ENCODE measurements at regions not wholly inside any gene's neighbourhood (a gene's known extent, or its start where the extent isn't known, plus 50 kb on each side); places are given as distances from the start of the nearest gene placed in this dataset.

DNA sequence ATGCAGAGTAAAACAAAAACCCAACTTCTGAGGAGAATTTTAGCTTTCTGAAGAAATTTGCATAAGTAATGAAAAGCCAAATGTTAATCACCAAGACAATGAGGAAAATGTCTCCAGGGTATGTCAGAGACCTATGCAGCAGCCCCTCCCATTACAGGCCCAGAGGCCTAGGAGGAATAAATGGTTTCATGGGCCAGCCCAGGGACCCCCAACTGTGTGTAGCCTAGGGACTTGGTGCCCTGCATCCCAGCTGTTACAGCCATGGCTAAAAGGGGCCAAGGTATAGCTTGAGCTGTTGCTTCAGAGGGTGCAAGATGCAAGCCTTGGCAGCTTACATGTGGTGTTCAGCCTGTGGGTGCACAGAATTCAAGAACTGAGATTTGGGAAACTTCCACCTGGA lies 1256.9 kb upstream of the PIK3C3 start:
- DNase-seq: no peak

DNA sequence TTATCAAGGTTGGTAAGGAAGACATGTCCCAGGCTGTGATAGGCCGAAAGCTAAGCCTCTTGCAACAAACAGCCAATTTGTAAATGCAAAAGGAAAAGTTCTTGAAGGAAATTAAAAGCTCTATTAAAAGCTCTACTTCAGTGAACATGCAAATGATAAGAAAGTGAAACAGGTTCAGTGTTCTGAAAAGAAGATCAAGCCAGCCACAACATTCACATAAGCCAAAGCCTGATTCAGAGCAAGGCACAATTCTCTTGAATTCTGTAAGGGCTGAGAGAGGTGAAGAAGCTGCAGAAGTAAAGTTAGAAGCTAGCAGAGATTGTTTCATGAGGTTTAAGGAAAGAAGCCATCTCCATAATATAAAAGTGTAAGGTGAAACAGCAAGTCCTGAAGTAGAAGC lies 1259.5 kb upstream of the PIK3C3 start:
- no peak for DNase-seq

- DNase-seq: no peak
Measured at GRCh38 chr18:40692871-40693270, 1262.2 kb upstream of the PIK3C3 start.

- DNase-seq: no peak
Measured at GRCh38 chr18:40690062-40690461, 1265.0 kb upstream of the PIK3C3 start.

DNA sequence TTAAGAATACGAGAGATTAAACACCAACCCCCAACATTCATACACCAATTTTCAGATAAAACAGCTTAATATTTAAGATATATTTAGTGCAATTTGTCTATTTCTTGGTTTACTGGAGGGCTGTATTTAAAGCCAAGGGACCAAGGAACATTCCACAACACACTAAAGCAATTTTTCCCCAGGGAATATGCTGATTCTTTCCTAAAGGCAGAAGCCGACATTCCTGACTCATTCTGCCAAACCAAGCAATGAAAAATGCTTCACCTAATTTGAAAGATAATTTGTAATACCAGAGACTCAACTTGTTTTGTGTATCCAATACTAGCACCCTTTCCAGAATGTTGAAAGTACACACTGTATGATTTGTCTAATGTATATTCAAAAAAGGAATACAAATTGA lies 1267.6 kb upstream of the PIK3C3 start:
- DNase-seq: no peak

GRCh38 chr18:40686836-40687235 lies 1268.2 kb upstream of the PIK3C3 start:
- DNase-seq: no peak

- DNase-seq: no peak
Measured at GRCh38 chr18:40685219-40685618, 1269.8 kb upstream of the PIK3C3 start.

DNA sequence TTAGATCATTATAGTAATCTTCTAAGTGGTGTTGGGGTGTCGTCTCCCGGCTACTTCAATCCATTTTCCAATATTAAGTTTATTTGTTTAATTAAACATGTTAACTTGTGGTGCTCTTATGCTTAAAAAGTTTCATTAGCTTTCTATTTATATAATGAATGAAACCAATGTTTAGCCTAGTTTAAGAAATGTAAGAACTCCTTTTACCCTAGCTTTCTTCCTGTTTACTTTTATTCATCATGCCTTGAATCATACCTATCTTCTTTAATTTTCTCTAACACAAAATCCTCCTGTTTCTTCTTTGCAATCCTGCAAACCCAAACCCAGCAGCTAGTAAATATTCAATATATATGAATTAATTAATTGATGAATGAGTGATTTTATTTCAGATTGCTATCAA lies 1276.7 kb upstream of the PIK3C3 start:
- DNase-seq: no peak

GRCh38 chr18:40676668-40677067 lies 1278.4 kb upstream of the PIK3C3 start:
- DNase-seq: no peak

DNA sequence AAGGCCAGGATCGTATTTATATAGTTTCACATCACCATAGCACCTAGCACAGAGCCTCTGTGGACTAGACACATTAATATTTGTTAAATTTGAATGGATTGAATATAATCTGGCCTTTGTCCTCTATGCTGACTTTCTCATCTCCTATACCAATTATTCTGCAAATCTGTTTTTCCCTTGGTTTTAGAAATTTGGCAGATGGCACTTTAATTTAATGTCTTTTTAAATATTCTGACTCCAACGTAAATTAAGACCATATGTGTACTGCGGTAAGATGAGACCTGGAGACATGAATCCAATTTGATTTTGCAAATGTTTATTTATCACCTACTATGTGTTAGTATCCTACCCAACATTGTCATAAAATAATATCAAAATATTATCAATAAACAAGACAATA lies 1281.9 kb upstream of the PIK3C3 start:
- no peak for DNase-seq

DNA sequence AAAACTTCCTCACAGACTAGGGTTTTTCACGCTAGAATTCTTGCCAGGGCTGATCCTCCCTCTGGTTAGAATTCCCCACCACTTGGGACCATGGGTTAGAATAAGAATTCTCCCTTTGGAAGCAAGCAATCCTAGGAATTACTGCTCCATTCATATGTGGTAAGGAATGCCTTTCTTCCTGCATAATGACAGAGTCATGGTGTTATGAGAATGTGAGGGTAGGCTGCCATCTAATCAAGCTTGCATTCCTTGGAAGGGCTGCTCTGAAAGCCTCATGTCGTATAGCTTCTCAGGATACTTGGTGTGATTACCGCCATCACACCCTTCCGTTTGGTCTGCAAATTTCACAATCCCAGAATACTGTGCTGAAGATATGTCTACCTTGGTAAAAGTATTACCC lies 1282.4 kb upstream of the PIK3C3 start:
- DNase-seq: no peak

DNA sequence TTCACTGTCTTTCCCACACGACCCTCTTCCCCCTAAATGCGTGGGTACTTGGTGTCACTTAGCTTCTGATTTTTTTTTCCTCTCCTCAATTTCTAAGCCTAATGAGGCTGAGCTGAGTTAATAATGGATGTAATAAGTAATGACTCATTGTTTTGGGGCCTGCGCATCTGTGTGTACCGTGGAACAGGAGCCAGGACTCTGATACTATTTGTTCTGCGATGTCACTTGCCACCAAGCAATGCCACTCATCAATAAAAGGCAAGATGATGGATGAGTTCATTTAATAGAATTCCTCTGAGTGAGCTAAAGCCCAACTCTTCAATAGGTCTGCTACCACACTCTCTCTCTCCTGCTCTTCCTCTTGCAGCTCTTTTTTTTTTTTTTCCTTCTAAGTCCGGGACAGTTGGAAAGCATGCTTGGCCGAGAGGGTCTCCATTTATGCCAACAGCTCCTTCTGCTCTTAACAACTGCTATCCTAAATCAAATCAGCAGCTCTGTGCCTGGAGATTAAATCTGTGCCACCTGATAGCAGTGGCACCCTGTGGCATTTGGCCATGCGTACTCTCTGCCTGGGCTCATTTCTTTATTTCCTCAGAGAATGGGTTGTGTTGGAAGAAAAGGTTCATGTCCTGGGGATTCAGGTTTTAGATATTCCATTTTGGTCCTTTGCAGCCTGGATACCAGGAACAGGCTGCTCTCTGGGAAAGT lies 1284.2 kb upstream of the PIK3C3 start:
- DNase-seq: no peak

- DNase-seq: no peak
Measured at GRCh38 chr18:40662898-40663437, 1292.1 kb upstream of the PIK3C3 start.

DNA sequence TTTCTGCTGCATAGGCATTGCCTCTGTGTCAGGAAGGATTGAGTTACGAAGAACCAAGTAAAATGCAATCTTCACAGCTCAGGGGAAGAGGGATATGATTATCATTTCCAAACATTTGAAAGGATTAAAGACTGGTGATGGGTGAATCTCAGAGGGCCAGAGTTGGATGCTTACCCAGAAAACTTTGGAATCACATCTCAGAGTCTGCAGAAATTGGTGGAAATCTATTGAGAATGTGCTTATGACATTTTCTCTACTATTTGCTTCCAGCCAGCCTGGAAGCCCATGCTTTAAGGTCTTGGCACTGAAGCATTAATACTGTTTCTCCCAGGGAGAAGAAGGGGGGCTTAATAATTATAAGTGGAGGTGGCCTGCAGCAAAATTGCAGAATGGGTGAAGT lies 1301.4 kb upstream of the PIK3C3 start:
- no peak for DNase-seq

DNA sequence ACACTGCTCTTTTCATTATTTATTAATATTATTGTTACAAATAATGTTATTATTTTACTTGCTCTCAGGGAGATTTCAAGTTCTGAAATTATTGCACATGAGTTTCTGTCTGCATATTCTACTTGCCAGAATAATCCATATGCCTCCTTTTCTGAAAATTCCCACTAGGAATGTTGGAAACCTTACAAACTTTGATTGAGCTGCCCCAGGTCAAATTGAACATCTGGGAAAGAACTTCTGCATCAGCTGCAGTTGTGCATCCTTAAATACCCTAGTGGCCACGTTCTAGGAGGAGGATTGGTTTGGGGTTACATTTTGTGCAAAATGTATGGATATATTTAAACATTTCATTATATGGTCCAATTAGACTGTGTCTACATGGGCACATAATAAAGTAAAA lies 1302.7 kb upstream of the PIK3C3 start:
- DNase-seq: no peak

- no peak for DNase-seq
Measured at GRCh38 chr18:40651163-40651562, 1303.9 kb upstream of the PIK3C3 start.

GRCh38 chr18:40642692-40643229 lies 1312.3 kb upstream of the PIK3C3 start:
- no peak for DNase-seq

DNA sequence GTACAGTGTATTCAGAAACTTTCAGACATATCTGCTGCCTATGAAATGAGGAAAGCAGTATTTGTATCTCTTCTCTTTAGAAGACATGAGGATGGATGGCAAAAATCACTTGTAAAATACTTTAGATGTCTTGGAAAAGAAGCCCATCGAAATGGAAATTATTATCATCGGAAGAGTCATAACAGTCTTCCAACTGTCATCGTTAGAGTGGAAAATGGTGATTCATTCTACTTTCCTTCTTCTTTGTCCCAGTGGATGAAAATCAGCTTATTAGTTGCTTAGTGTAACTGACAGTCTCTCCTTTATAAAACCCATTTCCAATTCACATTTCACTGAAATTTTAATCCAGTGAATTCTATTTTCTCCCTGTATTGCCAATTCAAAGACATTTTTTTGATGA lies 1323.7 kb upstream of the PIK3C3 start:
- DNase-seq: no peak

- DNase-seq: no peak
Measured at GRCh38 chr18:40630496-40630895, 1324.5 kb upstream of the PIK3C3 start.

GRCh38 chr18:40624959-40625358 lies 1330.1 kb upstream of the PIK3C3 start:
- DNase-seq: no peak

GRCh38 chr18:40613721-40614120 lies 1341.3 kb upstream of the PIK3C3 start:
- DNase-seq: no peak

DNA sequence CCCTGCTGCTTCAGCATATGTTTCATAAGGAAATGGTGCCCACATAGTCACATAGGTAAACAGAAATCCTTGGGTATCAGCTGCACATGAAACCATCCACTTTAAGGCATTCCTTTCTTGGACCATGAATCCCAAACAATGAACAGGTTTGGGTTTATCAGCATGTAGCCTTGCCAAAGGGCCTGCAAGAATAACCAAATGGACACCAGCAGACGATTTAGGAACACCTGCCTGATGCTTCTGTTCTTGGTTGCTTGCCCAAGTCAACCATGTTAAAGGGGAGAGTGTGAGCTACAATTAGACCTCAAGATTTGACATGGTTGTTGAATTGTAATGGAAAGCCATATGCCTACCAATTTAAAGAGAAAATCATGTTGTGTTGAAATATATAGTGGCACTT lies 1342.7 kb upstream of the PIK3C3 start:
- no peak for DNase-seq

GRCh38 chr18:40608226-40608625 lies 1346.8 kb upstream of the PIK3C3 start:
- no peak for DNase-seq

DNA sequence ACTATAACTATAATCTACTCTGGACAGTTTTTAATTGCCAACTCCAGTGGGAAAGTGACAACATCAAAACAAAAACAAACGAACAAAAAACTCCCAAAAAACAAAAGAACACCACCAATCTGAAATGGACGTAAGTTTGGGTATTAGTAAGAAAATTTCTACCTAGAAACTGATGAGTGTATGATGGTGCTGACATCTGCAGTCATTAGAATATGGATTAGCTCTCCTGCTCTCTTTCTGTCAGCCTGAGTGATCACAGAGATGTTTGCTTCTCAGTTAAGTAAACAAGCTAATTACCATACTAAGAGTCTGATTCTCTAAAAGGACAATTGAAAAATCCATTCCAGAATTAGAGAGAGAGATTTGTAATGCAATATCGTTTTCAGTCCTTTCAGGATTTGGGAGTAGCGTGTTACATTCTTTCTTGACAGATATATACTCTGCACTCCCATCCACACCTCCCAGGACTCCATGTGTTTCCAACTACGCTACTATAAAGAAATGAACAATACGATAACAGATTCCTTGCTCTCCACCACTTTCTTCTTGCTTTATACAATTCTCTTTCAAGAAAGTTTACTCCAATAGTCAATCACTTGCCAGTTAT lies 1347.4 kb upstream of the PIK3C3 start:
- no peak for DNase-seq

GRCh38 chr18:40606996-40607395 lies 1348.0 kb upstream of the PIK3C3 start:
- no peak for DNase-seq
